ENCODE measurements at regions not wholly inside any gene's neighbourhood (a gene's known extent, or its start where the extent isn't known, plus 50 kb on each side); places are given as distances from the start of the nearest gene placed in this dataset.

GRCh38 chr4:181063212-181063611 is 1180.0 kb upstream of the TENM3 start:
- TF ChIP-seq YY1 (IDR thresholded peaks at IDR 0.05; ENCODE audit: insufficient read depth, insufficient read length) (no peak), ZNF274 (IDR thresholded peaks at IDR 0.05; ENCODE audit: low read depth, low read length) (no peak), SUZ12 (IDR thresholded peaks at IDR 0.05; ENCODE audit: extremely low read depth, insufficient read depth, insufficient read length) (no peak)

Data from NT2/D1 (cell line).